CD4-positive, alpha-beta T cell (primary cell): ENCODE measurements at regions not wholly inside any gene's neighbourhood (a gene's known extent, or its start where the extent isn't known, plus 50 kb on each side); places are given as distances from the start of the nearest gene placed in this dataset.

Experiments
- ATAC-seq: fragments of 200-7000 bp; cut with Tn5 transposase; one replicate; pipeline ENCODE4 v1.10.0; 2022; ENCODE audit warnings: mild to moderate bottlenecking; ENCODE audit not compliant: poor library complexity
- CTCF ChIA-PET: fragments of 350-600 bp; sonication (Branson Sonifier 250); formaldehyde crosslinking; loops from one replicate; lab custom pipeline; 2021; ENCODE audit warnings: antibody characterized with exemption, inconsistent platforms; lab: Charles Lee
- POLR2A ChIA-PET: fragments of 350-600 bp; sonication (Branson Sonifier 250); formaldehyde crosslinking; loops from one replicate; lab custom pipeline; 2021; ENCODE audit warnings: antibody characterized with exemption, inconsistent platforms; lab: Charles Lee
- DNase-seq, 14 experiments: peaks; one replicate each; pipeline ENCODE4 v3.0.0-alpha.2; 2013 to 2020; ENCODE audit warnings: mixed read lengths in 2 of 14
- H3K27ac ChIP-seq, 2 donors: one replicate each; pipeline versions ENCODE4 v1.5.1 to v1.7.0; 2013; ENCODE audit warnings: low read length in 2 of 2, low read depth in 1 of 2, mild to moderate bottlenecking in 1 of 2
- H3K27me3 ChIP-seq, 2 experiments: 1 replicate in 1 of 2; 2 replicates in 1 of 2; pipeline versions ENCODE4 v1.6.1 to v1.7.0; 2013; ENCODE audit warnings: low read length in 2 of 2, control low read depth in 1 of 2, mild to moderate bottlenecking in 1 of 2, moderate library complexity in 1 of 2; ENCODE audit not compliant: insufficient read depth in 2 of 2, control insufficient read depth in 1 of 2
- H3K36me3 ChIP-seq: one replicate; pipeline ENCODE4 v1.6.1; 2013; ENCODE audit warnings: low read length, control low read depth; ENCODE audit not compliant: insufficient read depth
- H3K4me1 ChIP-seq: one replicate; pipeline ENCODE4 v1.6.1; 2013; ENCODE audit warnings: low read length, control low read depth; ENCODE audit not compliant: insufficient read depth
- H3K4me3 ChIP-seq: one replicate; pipeline ENCODE4 v1.5.1; 2013; ENCODE audit warnings: mild to moderate bottlenecking, low read length, moderate library complexity
- H3K9me3 ChIP-seq, 2 experiments: 1 replicate in 1 of 2; 2 replicates in 1 of 2; pipeline versions ENCODE4 v1.6.1 to v1.7.0; 2013; ENCODE audit warnings: low read length in 2 of 2, mild to moderate bottlenecking in 2 of 2, control low read depth in 1 of 2, moderate library complexity in 1 of 2; ENCODE audit not compliant: control insufficient read depth in 1 of 2, insufficient read depth in 1 of 2
- H3K27ac Mint-ChIP-seq: one replicate; pipeline ENCODE4 v1.8.0; 2020; ENCODE audit warnings: mixed read lengths
- H3K27me3 Mint-ChIP-seq: one replicate; pipeline ENCODE4 v1.8.0; 2021; ENCODE audit warnings: mixed read lengths
- H3K36me3 Mint-ChIP-seq: one replicate; pipeline ENCODE4 v1.8.0; 2021; ENCODE audit warnings: low read depth, mixed read lengths
- H3K4me1 Mint-ChIP-seq: one replicate; pipeline ENCODE4 v1.8.0; 2021; ENCODE audit warnings: low read depth, mixed read lengths
- H3K4me3 Mint-ChIP-seq: one replicate; pipeline ENCODE4 v1.8.0; 2020; ENCODE audit warnings: mild to moderate bottlenecking, mixed read lengths
- H3K9me3 Mint-ChIP-seq: one replicate; pipeline ENCODE4 v1.8.0; 2020; ENCODE audit warnings: mixed read lengths
- CTCF ChIP-seq: fragments of 200-600 bp; IDR thresholded peaks from one replicate; pipeline ENCODE4 v1.8.0; 2022; ENCODE audit warnings: antibody characterized with exemption, mild to moderate bottlenecking
- intact Hi-C, 2 experiments: fragments of 100-400 bp; cut with DNase I in 1 of 2; cut with micrococcal nuclease in 1 of 2; formaldehyde crosslinking; loops; one replicate each; pipeline versions ENCODE4 v1.15.1 to v1.9.0; 2023 to 2025; cut with DNase I, micrococcal nuclease

DNA sequence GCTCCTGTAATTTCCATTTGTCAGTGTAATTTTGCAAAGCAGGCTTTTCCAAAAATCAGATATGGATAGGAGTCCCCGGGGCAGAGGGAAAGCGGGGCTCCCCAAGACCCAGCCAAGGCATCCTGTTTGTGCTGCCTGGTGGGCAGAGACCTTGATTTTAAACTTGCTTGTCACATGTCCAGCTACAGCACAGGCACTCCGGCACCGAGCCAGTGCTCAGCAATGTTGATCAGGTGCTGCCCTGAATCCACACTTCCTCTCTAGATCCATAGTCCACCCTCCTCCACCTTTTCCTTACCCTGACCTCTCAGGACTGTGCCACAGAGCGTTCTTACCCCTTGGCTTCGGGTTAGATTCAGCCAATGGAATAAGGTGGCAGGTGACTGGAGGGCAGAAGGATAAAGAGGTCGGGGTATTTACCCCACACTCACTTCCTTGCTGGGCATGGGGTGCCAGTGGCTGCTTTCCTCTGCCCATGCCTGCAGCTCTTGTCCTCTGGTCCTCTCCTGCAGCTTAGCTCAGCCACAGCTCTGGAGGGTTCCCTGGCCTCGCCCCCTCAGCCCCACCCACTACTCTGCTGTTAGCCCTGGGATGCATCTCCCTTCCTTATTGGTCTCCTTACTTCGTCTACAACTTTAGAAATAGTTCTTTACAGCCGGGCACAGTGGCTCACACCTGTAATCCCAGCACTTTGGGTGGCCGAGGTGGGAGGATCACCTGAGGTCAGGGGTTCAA lies 80.1 kb downstream of the IRF2BPL start:
- H3K36me3 Mint-ChIP-seq, result no peaks in the 10 kb centered on the region
- no peak overlapping the region for H3K4me3 Mint-ChIP-seq
- POLR2A ChIA-PET, result interaction anchor here (0.5 to 2.0 kb wide), 6 partner anchors 7 to 1754 kb away, joined by 3 to 13 read pairs (median 6); no protein-coding TSS in a partner anchor
- Histone ChIP-seq H3K4me1 (peaks cover 30% of the 10 kb centered on the region), H3K9me3 (no peaks in the 10 kb centered on the region), H3K27ac (no peak overlapping the region), H3K27me3 (no peaks in the 10 kb centered on the region), H3K4me3 (no peak overlapping the region), H3K36me3 (no peaks in the 10 kb centered on the region)
- peak overlapping the region; percentile 62 for H3K27ac Mint-ChIP-seq
- TF ChIP-seq CTCF, result no peak
- intact Hi-C loops, result no loop called here
- peaks cover 23% of the 10 kb centered on the region for H3K4me1 Mint-ChIP-seq
- ATAC-seq, result no peak
- no peaks in the 10 kb centered on the region for H3K27me3 Mint-ChIP-seq
- no peaks in the 10 kb centered on the region for H3K9me3 Mint-ChIP-seq
- CTCF ChIA-PET, result interaction anchor here (0.6 to 1.8 kb wide), 8 partner anchors 29 to 238 kb away, joined by 3 to 17 read pairs (median 5); no protein-coding TSS in a partner anchor
- no peak for DNase-seq

DNA sequence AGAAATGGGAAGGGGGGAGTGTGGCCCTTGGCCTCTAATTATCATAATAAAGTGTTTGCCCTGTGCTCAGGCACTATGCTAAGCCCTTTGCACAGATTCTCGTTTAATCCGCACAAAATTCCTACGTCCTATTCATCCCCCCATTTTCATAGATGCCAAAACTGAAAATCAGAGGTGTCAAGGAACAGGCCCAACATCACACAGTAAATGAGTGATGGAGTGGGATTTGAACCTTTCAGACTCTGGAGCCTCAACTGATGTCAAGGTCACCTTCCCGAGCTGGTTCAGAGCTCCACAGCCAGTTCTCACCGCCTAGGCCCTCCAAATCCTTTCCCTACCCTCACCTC lies 80.7 kb downstream of the IRF2BPL start:
- no peak for TF ChIP-seq CTCF
- intact Hi-C loops, result loop anchor here (1.0 kb wide), 2 partner anchors 35 to 105 kb away; no protein-coding TSS in a partner anchor
- CTCF ChIA-PET, result interaction anchor here (0.5 to 2.0 kb wide), 31 partner anchors 8 to 238 kb away, joined by 3 to 30 read pairs (median 4); no protein-coding TSS in a partner anchor
- Mint-ChIP-seq H3K4me3 (no peak overlapping the region), H3K27me3 (no peaks in the 10 kb centered on the region), H3K27ac (peak overlapping the region; percentile 62), H3K9me3 (no peaks in the 10 kb centered on the region), H3K36me3 (no peaks in the 10 kb centered on the region), H3K4me1 (peaks cover 26% of the 10 kb centered on the region)
- no peak for ATAC-seq
- Histone ChIP-seq H3K9me3 (no peaks in the 10 kb centered on the region), H3K27ac (no peak overlapping the region), H3K4me1 (peaks cover 25% of the 10 kb centered on the region), H3K27me3 (no peaks in the 10 kb centered on the region), H3K4me3 (no peak overlapping the region), H3K36me3 (no peaks in the 10 kb centered on the region)
- no peak for DNase-seq
- POLR2A ChIA-PET, result interaction anchor here (0.5 to 2.0 kb wide), 9 partner anchors 8 to 1754 kb away, joined by 3 to 13 read pairs (median 6); no protein-coding TSS in a partner anchor

DNA sequence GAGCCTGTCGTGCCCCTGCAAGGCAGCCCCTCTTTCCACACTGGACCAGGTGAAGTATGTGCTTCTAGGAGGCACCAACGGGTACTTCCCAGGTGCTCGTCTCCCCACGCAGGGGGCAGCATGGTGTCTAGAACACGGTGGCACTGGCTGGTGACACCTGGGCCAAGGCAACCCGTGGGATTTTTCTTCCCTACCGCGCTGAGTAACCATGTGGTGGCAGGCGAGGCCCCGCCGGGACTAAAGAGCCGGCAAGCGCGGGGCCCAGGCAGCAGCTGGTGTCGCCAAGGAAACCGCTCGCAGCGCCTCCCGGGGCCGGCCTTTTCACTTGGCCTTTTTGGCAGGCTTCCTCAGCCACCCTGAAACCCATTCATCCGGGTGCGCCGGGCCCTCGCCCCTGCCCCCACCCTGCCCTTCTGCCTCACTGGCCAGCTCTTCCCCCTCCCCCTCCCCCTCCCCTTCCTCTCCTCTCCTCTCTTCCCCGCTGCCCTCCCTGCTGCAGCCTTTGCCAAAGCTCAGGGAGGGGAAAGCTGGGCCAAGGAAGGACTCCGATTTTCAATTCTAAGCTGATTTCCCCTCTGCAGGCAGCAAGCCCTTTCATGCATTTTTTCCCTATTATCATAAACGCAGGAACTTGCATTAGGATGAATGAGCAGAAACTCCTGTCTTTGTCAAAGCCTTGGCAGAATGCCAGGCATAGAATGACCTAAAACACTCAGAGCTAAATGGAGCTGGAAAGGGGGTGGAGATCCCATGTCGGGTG lies 81.2 kb downstream of the IRF2BPL start:
- CTCF ChIA-PET, result interaction anchor here (0.5 to 2.0 kb wide), 30 partner anchors 8 to 237 kb away, joined by 3 to 30 read pairs (median 4); no protein-coding TSS in a partner anchor
- no peak overlapping the region for H3K4me3 Mint-ChIP-seq
- no peaks in the 10 kb centered on the region for H3K9me3 Mint-ChIP-seq
- peak overlapping the region in 1 of 2 donors; percentile 5 for H3K27ac ChIP-seq
- H3K27me3 ChIP-seq, result no peaks in the 10 kb centered on the region
- H3K4me3 ChIP-seq, result peak overlapping the region; percentile 8
- H3K4me1 Mint-ChIP-seq, result peaks cover 30% of the 10 kb centered on the region
- H3K9me3 ChIP-seq, result no peaks in the 10 kb centered on the region
- H3K4me1 ChIP-seq, result peaks cover 30% of the 10 kb centered on the region
- peak; percentile 59 to 92 (median 71) for DNase-seq
- no peaks in the 10 kb centered on the region for H3K27me3 Mint-ChIP-seq
- no peaks in the 10 kb centered on the region for H3K36me3 Mint-ChIP-seq
- POLR2A ChIA-PET, result interaction anchor here (0.6 to 2.0 kb wide), 9 partner anchors 8 to 1610 kb away, joined by 3 to 13 read pairs (median 6); no protein-coding TSS in a partner anchor
- H3K27ac Mint-ChIP-seq, result peak overlapping the region; percentile 47
- TF ChIP-seq CTCF, result peak; percentile 58
- no peaks in the 10 kb centered on the region for H3K36me3 ChIP-seq
- peak; percentile 98 for ATAC-seq
- intact Hi-C loops, result loop anchor here (1.0 kb wide), 2 partner anchors 34 to 106 kb away; no protein-coding TSS in a partner anchor
